ENCODE measurements at regions not wholly inside any gene's neighbourhood (a gene's known extent, or its start where the extent isn't known, plus 50 kb on each side); places are given as distances from the start of the nearest gene placed in this dataset.

DNA sequence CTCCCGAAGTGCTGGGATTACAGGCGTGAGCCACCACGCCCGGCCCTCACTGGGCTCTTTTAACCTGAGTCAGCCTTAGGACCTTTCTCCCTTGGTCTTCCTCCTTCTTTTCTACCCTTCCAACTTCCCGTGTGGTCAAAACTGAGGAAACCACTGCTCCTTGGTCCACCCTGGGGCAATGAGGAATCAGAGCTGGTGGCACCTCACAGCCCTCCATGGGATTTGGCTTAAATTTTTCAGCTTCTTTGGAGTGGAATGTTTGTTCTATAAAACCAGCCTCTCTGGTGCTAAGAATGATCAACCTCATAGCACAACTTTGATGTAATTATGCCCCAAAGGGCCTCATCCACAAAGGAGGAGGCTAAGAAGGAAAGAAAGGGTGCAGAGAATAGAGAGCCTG, 76.6 kb upstream of the CFAP20DC start:
- TF ChIP-seq POLR2AphosphoS5 (IDR thresholded peaks at IDR 0.05) = no peak
- TF ChIP-seq CTCF (IDR thresholded peaks at IDR 0.05) = no peak
